Neural progenitor cell (in vitro differentiated cells): ENCODE measurements at regions not wholly inside any gene's neighbourhood (a gene's known extent, or its start where the extent isn't known, plus 50 kb on each side); places are given as distances from the start of the nearest gene placed in this dataset.

ENCODE experiments used
- DNase-seq: peaks from one replicate; pipeline ENCODE4 v3.0.0-alpha.2; 2016; ENCODE audit warnings: low spot score
- H2AFZ ChIP-seq: fragments of 200-600 bp; sonication (generic); replicated peaks from 2 replicates; pipeline ENCODE4 v1.6.1; 2016; ENCODE audit warnings: antibody characterized with exemption
- H3F3A ChIP-seq: fragments of 200-600 bp; sonication (generic); 2 replicates; pipeline ENCODE4 v1.6.1; 2016; ENCODE audit warnings: antibody characterized with exemption, low read depth
- H3K27ac ChIP-seq: fragments of 200-600 bp; sonication (generic); 2 replicates; pipeline ENCODE4 v1.5.1; 2016; ENCODE audit warnings: mild to moderate bottlenecking
- H3K27me3 ChIP-seq: fragments of 200-600 bp; sonication (generic); 2 replicates; pipeline ENCODE4 v1.6.1; 2016; ENCODE audit warnings: mild to moderate bottlenecking, moderate library complexity
- H3K36me3 ChIP-seq: fragments of 200-600 bp; sonication (generic); 2 replicates; pipeline ENCODE4 v1.5.1; 2016
- H3K4me1 ChIP-seq: fragments of 200-600 bp; sonication (generic); 2 replicates; pipeline ENCODE4 v1.6.1; 2016; ENCODE audit warnings: mixed run types
- H3K4me2 ChIP-seq: fragments of 200-600 bp; sonication (generic); 2 replicates; pipeline ENCODE4 v1.6.1; 2016
- H3K4me3 ChIP-seq: fragments of 200-600 bp; sonication (generic); 2 replicates; pipeline ENCODE4 v1.5.1; 2016
- H3K79me2 ChIP-seq: fragments of 200-600 bp; sonication (generic); 2 replicates; pipeline ENCODE4 v1.6.1; 2016; ENCODE audit warnings: low read depth
- H3K9ac ChIP-seq: fragments of 200-600 bp; sonication (generic); 2 replicates; pipeline ENCODE4 v1.6.1; 2016
- H3K9me3 ChIP-seq: fragments of 200-600 bp; sonication (generic); 2 replicates; pipeline ENCODE4 v1.5.1; 2016; ENCODE audit warnings: low read depth
- H4K20me1 ChIP-seq: fragments of 200-600 bp; sonication (generic); 2 replicates; pipeline ENCODE4 v1.6.1; 2016; ENCODE audit warnings: low read depth
- H3K27ac Mint-ChIP-seq: 3 replicates; pipeline ENCODE4 v1.8.0; 2021; ENCODE audit warnings: mixed read lengths
- H3K27me3 Mint-ChIP-seq: 2 replicates; pipeline ENCODE4 v1.8.0; 2022; ENCODE audit warnings: low read depth, mild to moderate bottlenecking, inconsistent platforms, moderate library complexity, mixed read lengths; ENCODE audit not compliant: insufficient read depth
- H3K36me3 Mint-ChIP-seq: 3 replicates; pipeline ENCODE4 v1.8.0; 2021; ENCODE audit warnings: mixed read lengths
- H3K4me1 Mint-ChIP-seq: 3 replicates; pipeline ENCODE4 v1.8.0; 2021; ENCODE audit warnings: mixed read lengths
- H3K4me3 Mint-ChIP-seq: 3 replicates; pipeline ENCODE4 v1.8.0; 2021; ENCODE audit warnings: mild to moderate bottlenecking, moderate library complexity, mixed read lengths
- H3K9me3 Mint-ChIP-seq: 3 replicates; pipeline ENCODE4 v1.8.0; 2020; ENCODE audit warnings: mixed read lengths
- EZH2 ChIP-seq: fragments of 200-600 bp; sonication (generic); IDR thresholded peaks from 2 replicates; pipeline ENCODE4 v1.6.1; 2017; ENCODE audit warnings: antibody characterized with exemption, mild to moderate bottlenecking, moderate library complexity
- EZH2phosphoT487 ChIP-seq: fragments of 200-600 bp; sonication (generic); IDR thresholded peaks from 2 replicates; pipeline ENCODE4 v1.6.1; 2017; ENCODE audit warnings: antibody characterized with exemption
- TF ChIP-seq, protein P1 (sequence below): fragments of 200-600 bp; sonication (generic); IDR thresholded peaks from 2 replicates; pipeline ENCODE4 v1.5.1; 2017; ENCODE audit warnings: antibody characterized with exemption, mild to moderate bottlenecking

- peaks cover 2% of the 10 kb centered on the region for H3K27me3 Mint-ChIP-seq
Measured at GRCh38 chr4:117488692-117489091, 403.3 kb upstream of the TRAM1L1 start.

GRCh38 chr4:117489107-117489506 lies 403.7 kb upstream of the TRAM1L1 start:
- Mint-ChIP-seq H3K27ac (no peak overlapping the region), H3K4me3 (no peak overlapping the region), H3K4me1 (peaks cover 2% of the 10 kb centered on the region), H3K9me3 (no peaks in the 10 kb centered on the region), H3K36me3 (no peaks in the 10 kb centered on the region), H3K27me3 (peaks cover 2% of the 10 kb centered on the region)
- Histone ChIP-seq H3K4me3 (no peak overlapping the region), H3F3A (no peaks in the 10 kb centered on the region), H3K27ac (no peak overlapping the region), H3K36me3 (no peaks in the 10 kb centered on the region), H3K9ac (no peak overlapping the region), H3K4me1 (no peaks in the 10 kb centered on the region), H3K9me3 (no peaks in the 10 kb centered on the region), H3K27me3 (no peaks in the 10 kb centered on the region), H3K79me2 (no peaks in the 10 kb centered on the region), H4K20me1 (no peaks in the 10 kb centered on the region), H2AFZ (no peak overlapping the region), H3K4me2 (no peak overlapping the region)
- TF ChIP-seq, protein P1, sequence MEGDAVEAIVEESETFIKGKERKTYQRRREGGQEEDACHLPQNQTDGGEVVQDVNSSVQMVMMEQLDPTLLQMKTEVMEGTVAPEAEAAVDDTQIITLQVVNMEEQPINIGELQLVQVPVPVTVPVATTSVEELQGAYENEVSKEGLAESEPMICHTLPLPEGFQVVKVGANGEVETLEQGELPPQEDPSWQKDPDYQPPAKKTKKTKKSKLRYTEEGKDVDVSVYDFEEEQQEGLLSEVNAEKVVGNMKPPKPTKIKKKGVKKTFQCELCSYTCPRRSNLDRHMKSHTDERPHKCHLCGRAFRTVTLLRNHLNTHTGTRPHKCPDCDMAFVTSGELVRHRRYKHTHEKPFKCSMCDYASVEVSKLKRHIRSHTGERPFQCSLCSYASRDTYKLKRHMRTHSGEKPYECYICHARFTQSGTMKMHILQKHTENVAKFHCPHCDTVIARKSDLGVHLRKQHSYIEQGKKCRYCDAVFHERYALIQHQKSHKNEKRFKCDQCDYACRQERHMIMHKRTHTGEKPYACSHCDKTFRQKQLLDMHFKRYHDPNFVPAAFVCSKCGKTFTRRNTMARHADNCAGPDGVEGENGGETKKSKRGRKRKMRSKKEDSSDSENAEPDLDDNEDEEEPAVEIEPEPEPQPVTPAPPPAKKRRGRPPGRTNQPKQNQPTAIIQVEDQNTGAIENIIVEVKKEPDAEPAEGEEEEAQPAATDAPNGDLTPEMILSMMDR = no peak
- TF ChIP-seq EZH2phosphoT487 = no peak
- TF ChIP-seq EZH2 = no peak
- no peak for DNase-seq

More at GRCh38 chr4:117488692-117489091, 403.3 kb upstream of the TRAM1L1 start:
- H3K4me1 ChIP-seq = no peaks in the 10 kb centered on the region
- no peak overlapping the region for H3K4me3 ChIP-seq
- Mint-ChIP-seq H3K9me3 (no peaks in the 10 kb centered on the region), H3K27ac (no peak overlapping the region), H3K4me3 (no peak overlapping the region), H3K4me1 (peaks cover 2% of the 10 kb centered on the region), H3K36me3 (no peaks in the 10 kb centered on the region)
- no peaks in the 10 kb centered on the region for H3K27me3 ChIP-seq
- no peaks in the 10 kb centered on the region for H3K9me3 ChIP-seq
- H3K27ac ChIP-seq = no peak overlapping the region
- no peaks in the 10 kb centered on the region for H3F3A ChIP-seq
- no peak overlapping the region for H3K4me2 ChIP-seq
- H3K36me3 ChIP-seq = no peaks in the 10 kb centered on the region
- no peak for TF ChIP-seq EZH2phosphoT487
- no peak for TF ChIP-seq EZH2
- TF ChIP-seq, protein P1 = no peak
- no peak for DNase-seq
- H3K9ac ChIP-seq = no peak overlapping the region
- no peaks in the 10 kb centered on the region for H4K20me1 ChIP-seq
- H3K79me2 ChIP-seq = no peaks in the 10 kb centered on the region
- no peak overlapping the region for H2AFZ ChIP-seq

DNA sequence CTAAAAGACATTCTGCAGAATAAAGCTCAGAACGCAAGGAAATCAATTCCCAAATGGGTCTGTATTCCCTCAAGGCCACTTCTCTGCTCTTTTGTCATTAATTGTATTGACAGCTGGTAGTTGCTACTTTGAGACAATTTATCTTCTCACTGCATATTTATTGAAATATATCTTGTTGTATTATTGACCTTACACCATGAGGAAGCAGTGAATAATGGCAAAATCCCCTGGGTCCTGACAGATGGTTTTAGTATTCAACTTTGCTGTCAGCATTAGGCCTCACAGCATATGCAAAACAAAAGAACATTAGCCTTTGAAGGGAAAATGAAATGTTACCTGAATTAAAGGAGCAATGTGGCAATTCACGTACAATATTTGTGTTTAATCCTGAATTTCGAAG lies 406.1 kb upstream of the TRAM1L1 start:
- H3K9me3 Mint-ChIP-seq = no peaks in the 10 kb centered on the region
- no peak for DNase-seq
- H3K9me3 ChIP-seq = no peaks in the 10 kb centered on the region
- no peak overlapping the region for H3K9ac ChIP-seq
- TF ChIP-seq EZH2phosphoT487 (no peak), EZH2 (no peak)
- TF ChIP-seq, protein P1 = no peak
- H3K27me3 Mint-ChIP-seq = peaks cover 2% of the 10 kb centered on the region
- H3K4me3 ChIP-seq = no peak overlapping the region
- H3K4me1 ChIP-seq = no peaks in the 10 kb centered on the region
- H3K79me2 ChIP-seq = no peaks in the 10 kb centered on the region
- no peak overlapping the region for H3K27ac Mint-ChIP-seq
- no peaks in the 10 kb centered on the region for H4K20me1 ChIP-seq
- no peak overlapping the region for H3K4me2 ChIP-seq
- no peaks in the 10 kb centered on the region for H3K36me3 Mint-ChIP-seq
- H2AFZ ChIP-seq = no peak overlapping the region
- H3K4me1 Mint-ChIP-seq = peaks cover 2% of the 10 kb centered on the region
- no peaks in the 10 kb centered on the region for H3K36me3 ChIP-seq
- no peak overlapping the region for H3K4me3 Mint-ChIP-seq
- H3K27me3 ChIP-seq = no peaks in the 10 kb centered on the region
- no peak overlapping the region for H3K27ac ChIP-seq
- H3F3A ChIP-seq = no peaks in the 10 kb centered on the region
